ENCODE measurements at regions not wholly inside any gene's neighbourhood (a gene's known extent, or its start where the extent isn't known, plus 50 kb on each side); places are given as distances from the start of the nearest gene placed in this dataset.

GRCh38 chr20:21653628-21654027 lies 51.8 kb upstream of the PAX1 start:
- DNase-seq (ENCODE audit: low spot score), result no peak
- no peak overlapping the region for H3K4me3 ChIP-seq
- H3K27me3 ChIP-seq (replicated peaks; ENCODE audit: insufficient read depth), result no peaks in the 10 kb centered on the region
- TF ChIP-seq, protein P1, sequence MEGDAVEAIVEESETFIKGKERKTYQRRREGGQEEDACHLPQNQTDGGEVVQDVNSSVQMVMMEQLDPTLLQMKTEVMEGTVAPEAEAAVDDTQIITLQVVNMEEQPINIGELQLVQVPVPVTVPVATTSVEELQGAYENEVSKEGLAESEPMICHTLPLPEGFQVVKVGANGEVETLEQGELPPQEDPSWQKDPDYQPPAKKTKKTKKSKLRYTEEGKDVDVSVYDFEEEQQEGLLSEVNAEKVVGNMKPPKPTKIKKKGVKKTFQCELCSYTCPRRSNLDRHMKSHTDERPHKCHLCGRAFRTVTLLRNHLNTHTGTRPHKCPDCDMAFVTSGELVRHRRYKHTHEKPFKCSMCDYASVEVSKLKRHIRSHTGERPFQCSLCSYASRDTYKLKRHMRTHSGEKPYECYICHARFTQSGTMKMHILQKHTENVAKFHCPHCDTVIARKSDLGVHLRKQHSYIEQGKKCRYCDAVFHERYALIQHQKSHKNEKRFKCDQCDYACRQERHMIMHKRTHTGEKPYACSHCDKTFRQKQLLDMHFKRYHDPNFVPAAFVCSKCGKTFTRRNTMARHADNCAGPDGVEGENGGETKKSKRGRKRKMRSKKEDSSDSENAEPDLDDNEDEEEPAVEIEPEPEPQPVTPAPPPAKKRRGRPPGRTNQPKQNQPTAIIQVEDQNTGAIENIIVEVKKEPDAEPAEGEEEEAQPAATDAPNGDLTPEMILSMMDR (IDR thresholded peaks at IDR 0.05), result no peak
- ATAC-seq (ENCODE audit: insufficient number of reproducible peaks, low FRiP score, low read depth), result no peak
- H3K36me3 ChIP-seq, result no peaks in the 10 kb centered on the region
- H3K27ac ChIP-seq, result no peak overlapping the region
- H3K4me1 ChIP-seq (ENCODE audit: control insufficient read depth in 1 of 2, low read depth in 2 of 2), result no peaks in the 10 kb centered on the region
- no peaks in the 10 kb centered on the region for H3K9me3 ChIP-seq

- no peak overlapping the region for H3K4me3 ChIP-seq
These were observed 62.0 kb upstream of the PAX1 start for GRCh38 chr20:21643417-21643816.

GRCh38 chr20:21640556-21640955 lies 64.9 kb upstream of the PAX1 start:
- no peak overlapping the region for H3K27ac ChIP-seq
- no peaks in the 10 kb centered on the region for H3K27me3 ChIP-seq (replicated peaks; ENCODE audit: insufficient read depth)
- H3K4me3 ChIP-seq, result no peak overlapping the region
- ATAC-seq (ENCODE audit: insufficient number of reproducible peaks, low FRiP score, low read depth) (no peak), DNase-seq (ENCODE audit: low spot score) (no peak)
- no peaks in the 10 kb centered on the region for H3K36me3 ChIP-seq
- no peaks in the 10 kb centered on the region for H3K4me1 ChIP-seq (ENCODE audit: control insufficient read depth in 1 of 2, low read depth in 2 of 2)
- no peaks in the 10 kb centered on the region for H3K9me3 ChIP-seq
- TF ChIP-seq, protein P1 (IDR thresholded peaks at IDR 0.05), result no peak

More at GRCh38 chr20:21643417-21643816, 62.0 kb upstream of the PAX1 start:
- H3K9me3 ChIP-seq, result no peaks in the 10 kb centered on the region
- no peaks in the 10 kb centered on the region for H3K27me3 ChIP-seq (replicated peaks; ENCODE audit: insufficient read depth)
- TF ChIP-seq, protein P1 (IDR thresholded peaks at IDR 0.05), result no peak
- H3K27ac ChIP-seq, result no peak overlapping the region
- DNase-seq (ENCODE audit: low spot score) (no peak), ATAC-seq (ENCODE audit: insufficient number of reproducible peaks, low FRiP score, low read depth) (no peak)
- H3K4me1 ChIP-seq (ENCODE audit: control insufficient read depth in 1 of 2, low read depth in 2 of 2), result no peaks in the 10 kb centered on the region
- no peaks in the 10 kb centered on the region for H3K36me3 ChIP-seq

- H3K27me3 ChIP-seq (replicated peaks; ENCODE audit: insufficient read depth), result no peaks in the 10 kb centered on the region
- H3K36me3 ChIP-seq, result no peaks in the 10 kb centered on the region
- ATAC-seq (ENCODE audit: insufficient number of reproducible peaks, low FRiP score, low read depth), result no peak
- H3K9me3 ChIP-seq, result no peaks in the 10 kb centered on the region
- no peak overlapping the region for H3K4me3 ChIP-seq
- no peak overlapping the region for H3K27ac ChIP-seq
- TF ChIP-seq, protein P1 (IDR thresholded peaks at IDR 0.05), result no peak
- H3K4me1 ChIP-seq (ENCODE audit: control insufficient read depth in 1 of 2, low read depth in 2 of 2), result no peaks in the 10 kb centered on the region
- no peak for DNase-seq (ENCODE audit: low spot score)
These were observed 71.6 kb upstream of the PAX1 start for GRCh38 chr20:21633829-21634228.

GRCh38 chr20:21632735-21633053 lies 72.8 kb upstream of the PAX1 start:
- H3K27me3 ChIP-seq (replicated peaks; ENCODE audit: insufficient read depth), result no peaks in the 10 kb centered on the region
- no peak for ATAC-seq (ENCODE audit: insufficient number of reproducible peaks, low FRiP score, low read depth)
- no peak for DNase-seq (ENCODE audit: low spot score)

More at GRCh38 chr20:21632735-21633053, 72.8 kb upstream of the PAX1 start:
- Histone ChIP-seq H3K9me3 (no peaks in the 10 kb centered on the region), H3K4me3 (no peak overlapping the region), H3K27ac (no peak overlapping the region), H3K36me3 (no peaks in the 10 kb centered on the region), H3K4me1 (ENCODE audit: control insufficient read depth in 1 of 2, low read depth in 2 of 2) (no peaks in the 10 kb centered on the region)
- TF ChIP-seq, protein P1 (IDR thresholded peaks at IDR 0.05), result no peak

All from thoracic aorta (tissue), 2 donors.